ENCODE measurements at regions not wholly inside any gene's neighbourhood (a gene's known extent, or its start where the extent isn't known, plus 50 kb on each side); places are given as distances from the start of the nearest gene placed in this dataset.

- TF ChIP-seq CTCF (IDR thresholded peaks at IDR 0.05; ENCODE audit: poor library complexity, severe bottlenecking), result no peak
Observed at GRCh38 chr12:88932457-88932856, 352.2 kb upstream of the KITLG start (continued).

GRCh38 chr12:88931598-88931997 is 351.3 kb upstream of the KITLG start:
- Histone ChIP-seq H3F3A (ENCODE audit: insufficient read depth, low read length, poor library complexity, severe bottlenecking) (no peaks in the 10 kb centered on the region), H3K4me3 (ENCODE audit: low read length) (no peak overlapping the region), H3K9me2 (ENCODE audit: insufficient read depth, low read length) (no peaks in the 10 kb centered on the region), H3K9ac (ENCODE audit: low read length) (no peak overlapping the region), H3K27me3 (ENCODE audit: insufficient read depth, low read depth, low read length) (no peaks in the 10 kb centered on the region), H3K9me3 (ENCODE audit: low read length) (no peaks in the 10 kb centered on the region), H3K36me3 (ENCODE audit: insufficient read depth, low read length) (no peaks in the 10 kb centered on the region), H3K4me2 (ENCODE audit: low read length) (no peak overlapping the region), H4K20me1 (ENCODE audit: insufficient read depth) (no peaks in the 10 kb centered on the region), H3K79me2 (replicated peaks; ENCODE audit: insufficient read depth, low read length) (no peaks in the 10 kb centered on the region), H3K27ac (ENCODE audit: low read length) (no peak overlapping the region), H2AFZ (ENCODE audit: low read depth, low read length) (no peak overlapping the region)
- TF ChIP-seq CTCF (IDR thresholded peaks at IDR 0.05; ENCODE audit: poor library complexity, severe bottlenecking) (no peak), REST (IDR thresholded peaks at IDR 0.05; ENCODE audit: borderline replicate concordance) (no peak), EP300 (conservative IDR thresholded peaks at IDR 0.05; ENCODE audit: poor library complexity, severe bottlenecking) (no peak), MXI1 (conservative IDR thresholded peaks at IDR 0.05; ENCODE audit: poor library complexity, severe bottlenecking) (no peak), POLR2AphosphoS5 (IDR thresholded peaks at IDR 0.05) (no peak), TAF1 (IDR thresholded peaks at IDR 0.05; ENCODE audit: low read depth) (no peak), RAD21 (conservative IDR thresholded peaks at IDR 0.05) (no peak), SMC3 (conservative IDR thresholded peaks at IDR 0.05; ENCODE audit: poor library complexity) (no peak), EZH2 (IDR thresholded peaks at IDR 0.05; ENCODE audit: borderline replicate concordance, insufficient read depth, low read length, poor library complexity, severe bottlenecking) (no peak)

GRCh38 chr12:88925454-88925853 is 345.2 kb upstream of the KITLG start:
- Histone ChIP-seq H3K9me2 (ENCODE audit: insufficient read depth, low read length) (no peaks in the 10 kb centered on the region), H3K4me3 (ENCODE audit: low read length) (no peak overlapping the region), H3K9ac (ENCODE audit: low read length) (no peak overlapping the region), H2AFZ (ENCODE audit: low read depth, low read length) (no peak overlapping the region), H4K20me1 (ENCODE audit: insufficient read depth) (no peaks in the 10 kb centered on the region), H3K36me3 (ENCODE audit: insufficient read depth, low read length) (no peaks in the 10 kb centered on the region), H3K4me2 (ENCODE audit: low read length) (no peak overlapping the region), H3K9me3 (ENCODE audit: low read length) (no peaks in the 10 kb centered on the region), H3K79me2 (replicated peaks; ENCODE audit: insufficient read depth, low read length) (no peaks in the 10 kb centered on the region), H3K27me3 (ENCODE audit: insufficient read depth, low read depth, low read length) (no peaks in the 10 kb centered on the region), H3K27ac (ENCODE audit: low read length) (no peak overlapping the region), H3F3A (ENCODE audit: insufficient read depth, low read length, poor library complexity, severe bottlenecking) (no peaks in the 10 kb centered on the region)
- TF ChIP-seq POLR2AphosphoS5 (IDR thresholded peaks at IDR 0.05), result no peak
- TF ChIP-seq EP300 (conservative IDR thresholded peaks at IDR 0.05; ENCODE audit: poor library complexity, severe bottlenecking), result no peak
- TF ChIP-seq EZH2 (IDR thresholded peaks at IDR 0.05; ENCODE audit: borderline replicate concordance, insufficient read depth, low read length, poor library complexity, severe bottlenecking), result no peak
- no peak for TF ChIP-seq TAF1 (IDR thresholded peaks at IDR 0.05; ENCODE audit: low read depth)
- TF ChIP-seq CTCF (IDR thresholded peaks at IDR 0.05; ENCODE audit: poor library complexity, severe bottlenecking), result no peak
- TF ChIP-seq SMC3 (conservative IDR thresholded peaks at IDR 0.05; ENCODE audit: poor library complexity), result no peak
- no peak for TF ChIP-seq MXI1 (conservative IDR thresholded peaks at IDR 0.05; ENCODE audit: poor library complexity, severe bottlenecking)
- no peak for TF ChIP-seq RAD21 (conservative IDR thresholded peaks at IDR 0.05)
- no peak for TF ChIP-seq REST (IDR thresholded peaks at IDR 0.05; ENCODE audit: borderline replicate concordance)
